Gastroesophageal sphincter (tissue), 4 donors: ENCODE measurements at regions not wholly inside any gene's neighbourhood (a gene's known extent, or its start where the extent isn't known, plus 50 kb on each side); places are given as distances from the start of the nearest gene placed in this dataset.

ENCODE experiments used
- ATAC-seq: fragments of 150-250 bp; one replicate; pipeline ENCODE4 v1.9.1; 2016; ENCODE audit warnings: mild to moderate bottlenecking, moderate library complexity
- H3K27ac ChIP-seq, 4 donors: fragments of 200-600 bp; sonication (generic) in 3 of 4; 1 replicate in 3 of 4; 2 replicates in 1 of 4; pipeline ENCODE4 v1.5.1; 2016 to 2019
- H3K27me3 ChIP-seq: fragments of 200-600 bp; sonication (generic); one replicate; pipeline ENCODE4 v1.5.1; 2019
- H3K36me3 ChIP-seq, 2 donors: fragments of 200-600 bp; sonication (generic); one replicate each; pipeline ENCODE4 v1.5.1; 2019; ENCODE audit warnings: control low read depth in 1 of 2
- H3K4me1 ChIP-seq, 3 donors: fragments of 200-600 bp; sonication (generic); 1 replicate in 2 of 3; 2 replicates in 1 of 3; pipeline ENCODE4 v1.5.1; 2016 to 2019; ENCODE audit warnings: control low read depth in 2 of 3
- H3K4me3 ChIP-seq, 2 donors: fragments of 200-600 bp; sonication (generic); one replicate each; pipeline ENCODE4 v1.5.1; 2019; ENCODE audit warnings: mild to moderate bottlenecking in 1 of 2, moderate library complexity in 1 of 2
- H3K9me3 ChIP-seq, 3 donors: fragments of 200-600 bp; sonication (generic); one replicate each; pipeline ENCODE4 v1.5.1; 2017 to 2019; ENCODE audit warnings: control low read depth in 2 of 3
- CTCF ChIP-seq, 4 experiments: fragments of 200-600 bp in 2 of 4; fragments of 450-650 bp in 2 of 4; sonication (generic) in 1 of 4; IDR thresholded peaks; one replicate each; pipeline ENCODE4 v1.5.1; 2017 to 2019; ENCODE audit warnings: antibody characterized with exemption in 4 of 4, mild to moderate bottlenecking in 2 of 4, moderate library complexity in 2 of 4
- EP300 ChIP-seq: sonication (generic); formaldehyde crosslinking; IDR thresholded peaks from one replicate; pipeline ENCODE4 v1.6.1; 2017; ENCODE audit warnings: antibody characterized with exemption, mild to moderate bottlenecking
- POLR2A ChIP-seq, 2 donors: fragments of 450-650 bp; IDR thresholded peaks; one replicate each; pipeline ENCODE4 v1.6.1; 2017; ENCODE audit warnings: antibody characterized with exemption in 2 of 2, mild to moderate bottlenecking in 2 of 2, moderate library complexity in 1 of 2
- POLR2AphosphoS5 ChIP-seq: sonication (generic); formaldehyde crosslinking; IDR thresholded peaks from one replicate; pipeline ENCODE4 v1.6.1; 2017; ENCODE audit warnings: antibody characterized with exemption
- WGBS, 2 donors: methylation state at CpG; one replicate each; pipeline ENCODE4 v1.1.5; 2018; ENCODE audit warnings: low coverage in 1 of 2; 5-methylcytosine and 5-hydroxymethylcytosine counted together

- Histone ChIP-seq H3K4me1 (no peaks in the 10 kb centered on the region), H3K9me3 (no peaks in the 10 kb centered on the region), H3K4me3 (no peak overlapping the region), H3K36me3 (no peaks in the 10 kb centered on the region), H3K27ac (no peak overlapping the region), H3K27me3 (no peaks in the 10 kb centered on the region)
- TF ChIP-seq CTCF (IDR thresholded peaks at IDR 0.05): no peak
- no peak for TF ChIP-seq POLR2AphosphoS5
- no peak for TF ChIP-seq EP300
- no peak for TF ChIP-seq POLR2A (IDR thresholded peaks at IDR 0.05)
- 85 to 89% methylated on average over 3 of the region's 3 CpGs for WGBS, 2 donors
- ATAC-seq: no peak
Measured at GRCh38 chr20:7660165-7660564, 280.1 kb downstream of the HAO1 start.

GRCh38 chr20:7665376-7665775 lies 274.9 kb downstream of the HAO1 start:
- Histone ChIP-seq H3K4me1 (no peaks in the 10 kb centered on the region), H3K27ac (no peak overlapping the region), H3K9me3 (no peaks in the 10 kb centered on the region), H3K4me3 (no peak overlapping the region), H3K27me3 (no peaks in the 10 kb centered on the region), H3K36me3 (no peaks in the 10 kb centered on the region)
- WGBS, 2 donors: 3 to 20% methylated on average over 2 of the region's 2 CpGs
- no peak for ATAC-seq
- TF ChIP-seq POLR2AphosphoS5: no peak
- TF ChIP-seq POLR2A (IDR thresholded peaks at IDR 0.05): no peak
- TF ChIP-seq EP300: no peak
- no peak for TF ChIP-seq CTCF (IDR thresholded peaks at IDR 0.05)

GRCh38 chr20:7667194-7667593 lies 273.1 kb downstream of the HAO1 start:
- 59 to 63% methylated on average over 2 to 4 of the region's 4 CpGs for WGBS, 2 donors
- Histone ChIP-seq H3K27me3 (no peaks in the 10 kb centered on the region), H3K27ac (no peak overlapping the region), H3K36me3 (no peaks in the 10 kb centered on the region), H3K9me3 (no peaks in the 10 kb centered on the region), H3K4me1 (no peaks in the 10 kb centered on the region), H3K4me3 (no peak overlapping the region)
- TF ChIP-seq EP300 (no peak), CTCF (IDR thresholded peaks at IDR 0.05) (no peak), POLR2A (IDR thresholded peaks at IDR 0.05) (no peak), POLR2AphosphoS5 (no peak)
- ATAC-seq: no peak

- no peak for ATAC-seq
- no peaks in the 10 kb centered on the region for H3K9me3 ChIP-seq
- no peak for TF ChIP-seq CTCF (IDR thresholded peaks at IDR 0.05)
- TF ChIP-seq POLR2A (IDR thresholded peaks at IDR 0.05): no peak
- no peak for TF ChIP-seq EP300
- no peak for TF ChIP-seq POLR2AphosphoS5
- H3K27me3 ChIP-seq: no peaks in the 10 kb centered on the region
- no peaks in the 10 kb centered on the region for H3K36me3 ChIP-seq
- H3K4me3 ChIP-seq: no peak overlapping the region
- no peak overlapping the region for H3K27ac ChIP-seq
- WGBS, 2 donors: 65 to 93% methylated on average over 7 of the region's 7 CpGs
- no peaks in the 10 kb centered on the region for H3K4me1 ChIP-seq
Measured at GRCh38 chr20:7672571-7672970, 267.7 kb downstream of the HAO1 start.

GRCh38 chr20:7673841-7674240 lies 266.4 kb downstream of the HAO1 start:
- Histone ChIP-seq H3K4me3 (no peak overlapping the region), H3K36me3 (no peaks in the 10 kb centered on the region), H3K4me1 (no peaks in the 10 kb centered on the region), H3K27me3 (no peaks in the 10 kb centered on the region), H3K27ac (no peak overlapping the region), H3K9me3 (no peaks in the 10 kb centered on the region)
- 51 to 92% methylated on average over 2 of the region's 2 CpGs for WGBS, 2 donors
- ATAC-seq: no peak
- TF ChIP-seq POLR2AphosphoS5 (no peak), POLR2A (IDR thresholded peaks at IDR 0.05) (no peak), EP300 (no peak), CTCF (IDR thresholded peaks at IDR 0.05) (no peak)
